AG04450 (cell line): ENCODE measurements at regions not wholly inside any gene's neighbourhood (a gene's known extent, or its start where the extent isn't known, plus 50 kb on each side); places are given as distances from the start of the nearest gene placed in this dataset.
A peak's percentile ranks its signal among the peaks of the same experiment; 100 is the strongest.
"Not testable (repeated sequence)": the region's sequence is repeated elsewhere in the genome, so short reads cannot be mapped to it uniquely, and the experiment has no call there.

Source experiments
- CTCF ChIA-PET: fragments of 300-600, 350-600 bp; formaldehyde crosslinking; extraction: SDS; loops from one replicate; lab custom pipeline; 2022; ENCODE audit warnings: antibody characterized with exemption, inconsistent platforms; lab: Charles Lee
- POLR2A ChIA-PET: fragments of 350-600 bp; formaldehyde crosslinking; extraction: SDS; loops from one replicate; lab custom pipeline; 2021; ENCODE audit warnings: antibody characterized with exemption, inconsistent platforms; lab: Yijun Ruan, JAX
- DNase-seq: peaks from one replicate; pipeline ENCODE4 v3.0.0-alpha.2; 2011; ENCODE audit warnings: low read depth, low spot score
- H3K27ac ChIP-seq: one replicate; pipeline ENCODE4 v1.5.1; 2012; ENCODE audit warnings: low read depth, low read length, control low read depth
- H3K27me3 ChIP-seq: one replicate; pipeline ENCODE4 v1.6.0; 2012; ENCODE audit warnings: low read length; ENCODE audit not compliant: control insufficient read depth, insufficient read depth
- H3K4me3 ChIP-seq: 2 replicates; pipeline ENCODE4 v1.5.1; 2011; ENCODE audit warnings: mild to moderate bottlenecking, low read depth, low read length, control low read depth
- H3K9me3 ChIP-seq: 2 replicates; pipeline ENCODE4 v1.5.1; 2012; ENCODE audit warnings: low read length; ENCODE audit not compliant: control insufficient read depth, insufficient read depth
- TF ChIP-seq, protein P1 (sequence below): IDR thresholded peaks from 2 replicates; pipeline ENCODE4 v1.5.1; 2011; ENCODE audit warnings: low read depth, low read length, control low read depth, inconsistent platforms

DNA sequence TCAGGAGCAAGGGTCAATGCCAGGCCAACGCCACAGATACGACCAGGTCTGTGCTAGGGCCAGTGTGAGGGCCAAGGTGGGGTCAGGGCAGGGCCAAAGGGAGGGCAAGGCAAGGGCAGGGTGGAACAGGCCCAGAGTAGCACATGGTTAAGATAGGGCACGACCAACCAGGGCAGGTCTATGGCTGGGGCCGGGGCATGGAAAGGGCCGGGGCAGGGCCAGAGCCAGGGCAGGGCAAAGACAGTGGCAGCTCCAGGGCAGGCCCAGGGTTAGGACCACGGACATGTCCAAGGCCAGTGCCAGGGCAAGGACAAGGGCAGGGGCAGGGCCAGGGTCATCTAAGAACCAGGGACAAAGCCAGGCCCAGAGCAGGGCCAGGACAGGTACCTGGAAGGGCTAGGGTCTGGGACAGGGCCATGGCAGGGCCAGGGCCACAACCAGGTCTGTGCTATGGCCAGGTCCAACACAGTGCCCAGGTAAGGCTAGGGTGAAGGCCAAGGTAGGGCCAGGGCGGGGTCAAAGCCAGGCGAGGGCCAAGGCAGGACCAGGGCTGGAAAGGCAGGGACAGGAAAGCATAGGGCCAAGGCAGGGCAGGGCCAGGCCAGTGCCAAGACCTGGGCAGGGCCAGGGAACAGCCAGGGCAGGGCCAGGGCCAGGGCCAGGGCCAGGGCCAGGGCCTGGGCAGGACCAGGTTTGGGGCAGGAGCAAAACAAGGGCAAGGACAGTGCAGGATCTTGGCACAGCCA lies 404.7 kb downstream of the ZNF33B start:
- DNase-seq, H3K27ac ChIP-seq, H3K27me3 ChIP-seq, POLR2A ChIA-PET, CTCF ChIA-PET, H3K4me3 ChIP-seq: not testable (repeated sequence)
- H3K9me3 ChIP-seq: peaks cover 60% of the 10 kb centered on the region

DNA sequence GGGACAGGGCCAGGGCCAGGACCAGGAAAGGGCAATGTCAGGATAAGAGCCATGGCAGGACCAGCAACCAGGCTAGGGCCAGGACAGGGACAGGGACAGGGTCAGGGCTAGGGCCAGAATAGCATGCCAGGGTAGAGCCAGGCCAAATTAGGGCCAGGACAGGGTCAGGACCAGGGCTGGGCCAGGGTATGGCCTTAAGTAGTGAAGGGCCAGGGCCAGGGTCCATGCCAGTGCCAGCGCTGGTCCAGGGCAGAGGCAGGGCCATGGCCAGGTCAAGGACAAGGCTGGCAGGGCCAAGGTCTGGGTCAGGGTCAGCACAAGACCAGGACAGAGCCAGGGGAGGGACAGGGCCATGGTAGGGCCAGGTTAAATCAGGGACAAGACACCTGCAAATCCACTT lies 405.4 kb downstream of the ZNF33B start:
- not testable (repeated sequence) for H3K27me3 ChIP-seq

DNA sequence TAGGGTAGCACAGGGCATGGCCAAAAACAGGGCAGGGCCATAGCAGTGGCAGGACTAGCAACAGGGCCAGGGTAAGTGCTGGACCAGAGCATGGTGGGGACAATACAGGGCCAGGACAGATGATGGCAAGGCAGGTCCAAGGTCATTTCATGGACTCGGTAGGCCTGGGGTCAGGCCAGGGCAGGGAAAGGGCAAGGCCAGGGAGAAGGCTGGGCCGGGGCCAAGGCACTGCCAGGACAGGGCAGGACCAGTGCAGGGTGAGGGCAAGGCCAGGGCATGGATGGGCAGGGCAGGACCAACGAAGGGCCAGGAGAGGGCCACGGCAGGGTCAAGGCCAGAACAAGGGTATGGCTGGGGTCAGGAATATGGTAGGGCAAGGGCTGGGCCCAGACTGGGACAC lies 407.6 kb downstream of the ZNF33B start:
- H3K27ac ChIP-seq, CTCF ChIA-PET, POLR2A ChIA-PET, H3K4me3 ChIP-seq, DNase-seq, H3K27me3 ChIP-seq: not testable (repeated sequence)
- H3K9me3 ChIP-seq: peaks cover 50% of the 10 kb centered on the region

More for the DNA sequence above, 405.4 kb downstream of the ZNF33B start:
- DNase-seq, POLR2A ChIA-PET, H3K4me3 ChIP-seq, H3K27ac ChIP-seq, CTCF ChIA-PET: not testable (repeated sequence)
- H3K9me3 ChIP-seq: peaks cover 60% of the 10 kb centered on the region

DNA sequence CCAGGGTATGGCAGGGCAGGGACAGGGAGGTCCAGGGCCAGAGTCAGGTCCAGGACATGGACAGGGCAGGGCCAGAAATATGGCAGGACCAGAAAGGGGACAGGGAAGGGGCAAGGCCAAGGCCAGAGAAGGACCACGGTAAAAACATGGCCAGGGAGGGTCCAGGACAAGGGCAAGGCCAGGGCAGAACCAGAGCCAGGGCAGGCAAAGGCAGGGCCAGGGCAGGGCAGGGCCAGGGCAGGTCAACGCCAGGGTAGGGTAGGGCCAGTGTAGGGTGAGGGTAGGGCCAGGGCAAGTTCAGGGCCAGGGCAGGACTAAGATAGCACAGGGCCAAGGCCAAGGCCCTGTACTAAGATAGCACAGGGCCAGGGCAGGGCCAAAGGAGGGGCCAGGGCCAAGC lies 408.3 kb downstream of the ZNF33B start:
- POLR2A ChIA-PET, DNase-seq, H3K27ac ChIP-seq, CTCF ChIA-PET, H3K4me3 ChIP-seq, H3K27me3 ChIP-seq: not testable (repeated sequence)
- H3K9me3 ChIP-seq: peaks cover 43% of the 10 kb centered on the region

DNA sequence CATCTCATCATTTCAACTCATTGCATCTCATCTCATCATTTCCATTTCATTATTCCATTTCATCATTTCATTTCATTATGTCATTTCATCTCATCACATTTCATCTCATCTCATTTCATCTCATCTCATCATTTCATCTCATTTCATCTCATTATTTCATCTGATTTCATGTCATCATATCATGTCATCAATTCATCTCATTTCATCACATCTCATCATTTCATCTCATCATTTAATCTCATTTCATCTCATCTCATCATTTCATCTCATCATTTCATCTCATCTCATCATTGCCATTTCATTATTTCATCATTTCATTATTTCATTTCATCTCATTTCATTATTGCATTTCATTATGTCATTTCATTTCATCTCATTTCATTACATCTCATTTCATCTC lies 410.5 kb downstream of the ZNF33B start:
- DNase-seq, H3K27me3 ChIP-seq, H3K27ac ChIP-seq, POLR2A ChIA-PET, H3K4me3 ChIP-seq, CTCF ChIA-PET: not testable (repeated sequence)
- peaks cover 23% of the 10 kb centered on the region for H3K9me3 ChIP-seq

DNA sequence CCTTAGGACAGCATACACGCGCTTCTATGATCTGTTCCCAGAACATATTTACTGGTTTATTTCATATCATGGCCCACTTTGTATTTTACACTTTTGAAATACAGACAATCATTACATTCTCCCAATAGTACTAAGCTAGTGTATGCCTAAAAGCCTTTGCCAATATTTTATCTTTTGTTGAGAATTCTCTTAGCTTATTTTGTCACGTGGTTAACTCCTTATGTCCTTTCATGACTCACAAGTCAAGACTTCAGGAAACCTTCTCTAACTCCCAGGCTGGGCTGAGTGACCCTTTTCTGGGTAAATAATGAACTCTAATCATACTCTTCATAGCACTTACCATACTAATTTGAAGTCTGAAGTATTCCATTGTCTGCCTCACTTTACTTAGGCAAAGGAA lies 444.8 kb downstream of the ZNF33B start:
- DNase-seq, H3K9me3 ChIP-seq, H3K27me3 ChIP-seq, H3K27ac ChIP-seq, CTCF ChIA-PET, POLR2A ChIA-PET, H3K4me3 ChIP-seq: not testable (repeated sequence)

DNA sequence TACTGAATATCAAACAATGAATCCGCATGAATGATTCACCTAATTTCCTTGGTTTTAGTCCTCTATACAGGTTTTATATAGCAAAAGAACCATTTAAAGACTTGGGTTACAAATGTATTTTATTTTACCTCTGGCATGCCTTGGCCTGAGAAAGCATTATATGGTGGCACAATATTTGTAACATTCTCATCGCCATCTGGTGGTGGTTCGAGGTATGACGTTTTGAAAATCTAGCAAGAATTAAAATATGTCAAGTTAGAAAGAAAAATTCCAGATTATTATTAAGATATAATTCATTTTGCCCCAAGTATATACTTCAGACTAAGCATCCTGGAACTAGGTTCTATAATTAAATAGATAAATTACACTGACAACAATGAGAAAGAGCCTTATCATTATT lies 445.9 kb downstream of the ZNF33B start:
- POLR2A ChIA-PET, H3K9me3 ChIP-seq, H3K27ac ChIP-seq, H3K27me3 ChIP-seq, H3K4me3 ChIP-seq, DNase-seq, CTCF ChIA-PET: not testable (repeated sequence)
- TF ChIP-seq, protein P1, sequence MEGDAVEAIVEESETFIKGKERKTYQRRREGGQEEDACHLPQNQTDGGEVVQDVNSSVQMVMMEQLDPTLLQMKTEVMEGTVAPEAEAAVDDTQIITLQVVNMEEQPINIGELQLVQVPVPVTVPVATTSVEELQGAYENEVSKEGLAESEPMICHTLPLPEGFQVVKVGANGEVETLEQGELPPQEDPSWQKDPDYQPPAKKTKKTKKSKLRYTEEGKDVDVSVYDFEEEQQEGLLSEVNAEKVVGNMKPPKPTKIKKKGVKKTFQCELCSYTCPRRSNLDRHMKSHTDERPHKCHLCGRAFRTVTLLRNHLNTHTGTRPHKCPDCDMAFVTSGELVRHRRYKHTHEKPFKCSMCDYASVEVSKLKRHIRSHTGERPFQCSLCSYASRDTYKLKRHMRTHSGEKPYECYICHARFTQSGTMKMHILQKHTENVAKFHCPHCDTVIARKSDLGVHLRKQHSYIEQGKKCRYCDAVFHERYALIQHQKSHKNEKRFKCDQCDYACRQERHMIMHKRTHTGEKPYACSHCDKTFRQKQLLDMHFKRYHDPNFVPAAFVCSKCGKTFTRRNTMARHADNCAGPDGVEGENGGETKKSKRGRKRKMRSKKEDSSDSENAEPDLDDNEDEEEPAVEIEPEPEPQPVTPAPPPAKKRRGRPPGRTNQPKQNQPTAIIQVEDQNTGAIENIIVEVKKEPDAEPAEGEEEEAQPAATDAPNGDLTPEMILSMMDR: peak; percentile 46

DNA sequence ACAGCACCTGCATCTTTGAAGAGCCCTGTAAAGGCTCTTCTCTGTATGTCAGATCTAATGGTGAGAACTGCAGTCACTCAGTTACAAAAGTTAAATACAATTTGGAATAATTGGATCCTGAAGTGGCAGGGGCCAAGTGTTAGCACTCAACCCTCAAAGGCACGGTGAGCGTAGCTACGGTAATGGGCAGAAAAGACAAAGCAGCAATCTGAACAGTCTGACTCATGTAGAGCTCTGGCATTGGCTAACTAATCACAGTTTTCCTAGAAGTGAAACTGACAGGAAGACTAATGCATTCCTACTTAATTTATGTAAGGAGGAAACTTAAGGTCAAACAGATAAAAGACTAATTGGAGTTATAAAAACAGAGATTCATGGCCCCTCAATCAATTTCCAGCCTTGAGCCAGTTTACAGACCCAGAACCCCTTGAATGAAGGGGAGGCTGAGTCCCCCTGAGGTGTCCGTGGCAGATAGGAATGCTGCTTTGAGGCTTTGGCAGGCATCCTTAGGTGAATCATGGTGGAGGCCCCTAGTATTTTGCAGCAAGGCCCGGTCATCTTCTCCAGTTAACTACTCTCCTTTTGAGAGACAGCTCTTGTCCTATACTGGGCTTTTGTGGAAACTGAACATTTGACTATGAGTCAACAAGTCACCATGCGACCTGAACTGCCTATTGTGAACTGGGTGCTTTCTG lies 450.7 kb downstream of the ZNF33B start:
- H3K27ac ChIP-seq, H3K27me3 ChIP-seq, POLR2A ChIA-PET, CTCF ChIA-PET, DNase-seq, H3K9me3 ChIP-seq, H3K4me3 ChIP-seq: not testable (repeated sequence)
